AG09319 (cell line): ENCODE measurements at regions not wholly inside any gene's neighbourhood (a gene's known extent, or its start where the extent isn't known, plus 50 kb on each side); places are given as distances from the start of the nearest gene placed in this dataset.

Experiments used
- DNase-seq: peaks from one replicate; pipeline ENCODE4 v3.0.0-alpha.2; 2010; ENCODE audit warnings: low read depth; ENCODE audit errors: extremely low read depth
- TF ChIP-seq, protein P1 (sequence below): IDR thresholded peaks from 2 replicates; pipeline ENCODE4 v1.5.1; 2011; ENCODE audit warnings: low read depth, mild to moderate bottlenecking, inconsistent platforms, low read length, moderate library complexity

DNA sequence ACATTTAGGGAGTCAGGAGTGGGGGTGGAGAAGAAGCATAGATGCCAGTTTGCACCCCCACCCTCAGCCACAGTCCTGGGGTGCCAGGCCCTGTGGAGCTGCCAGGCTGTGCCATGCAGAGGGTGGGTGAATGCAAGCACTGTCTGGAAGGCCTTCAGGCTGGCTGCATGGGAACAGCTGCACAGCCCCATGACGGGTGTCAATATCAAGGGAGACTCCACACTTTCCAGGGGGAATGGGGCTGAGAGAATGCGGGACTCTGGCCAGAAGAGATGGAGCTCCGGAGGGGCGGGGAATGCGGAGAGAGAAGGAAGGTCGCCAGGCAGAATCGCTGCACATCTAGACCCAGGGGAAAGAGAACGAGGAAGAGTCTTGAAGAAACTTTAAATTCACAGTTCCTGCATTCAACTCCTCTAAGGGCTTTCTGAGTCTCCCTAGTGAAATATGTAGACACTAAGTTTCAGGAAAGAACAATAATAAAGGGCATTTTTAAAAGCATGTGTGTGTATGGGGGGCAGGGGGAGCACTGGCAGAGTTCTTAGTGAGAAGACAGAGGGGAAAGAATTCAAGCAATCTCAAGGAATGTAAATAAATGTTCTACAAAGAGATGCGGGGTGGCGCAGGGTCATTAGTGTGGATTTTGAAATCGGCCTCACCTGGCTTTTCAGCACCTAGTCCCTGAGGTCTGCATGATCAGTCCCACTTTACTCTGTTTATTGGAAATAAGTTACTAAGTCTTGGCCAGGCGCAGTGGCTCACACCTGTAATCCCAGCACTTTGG lies 59.1 kb downstream of the BOD1 start:
- DNase-seq, result no peak
- TF ChIP-seq, protein P1, sequence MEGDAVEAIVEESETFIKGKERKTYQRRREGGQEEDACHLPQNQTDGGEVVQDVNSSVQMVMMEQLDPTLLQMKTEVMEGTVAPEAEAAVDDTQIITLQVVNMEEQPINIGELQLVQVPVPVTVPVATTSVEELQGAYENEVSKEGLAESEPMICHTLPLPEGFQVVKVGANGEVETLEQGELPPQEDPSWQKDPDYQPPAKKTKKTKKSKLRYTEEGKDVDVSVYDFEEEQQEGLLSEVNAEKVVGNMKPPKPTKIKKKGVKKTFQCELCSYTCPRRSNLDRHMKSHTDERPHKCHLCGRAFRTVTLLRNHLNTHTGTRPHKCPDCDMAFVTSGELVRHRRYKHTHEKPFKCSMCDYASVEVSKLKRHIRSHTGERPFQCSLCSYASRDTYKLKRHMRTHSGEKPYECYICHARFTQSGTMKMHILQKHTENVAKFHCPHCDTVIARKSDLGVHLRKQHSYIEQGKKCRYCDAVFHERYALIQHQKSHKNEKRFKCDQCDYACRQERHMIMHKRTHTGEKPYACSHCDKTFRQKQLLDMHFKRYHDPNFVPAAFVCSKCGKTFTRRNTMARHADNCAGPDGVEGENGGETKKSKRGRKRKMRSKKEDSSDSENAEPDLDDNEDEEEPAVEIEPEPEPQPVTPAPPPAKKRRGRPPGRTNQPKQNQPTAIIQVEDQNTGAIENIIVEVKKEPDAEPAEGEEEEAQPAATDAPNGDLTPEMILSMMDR, result no peak

DNA sequence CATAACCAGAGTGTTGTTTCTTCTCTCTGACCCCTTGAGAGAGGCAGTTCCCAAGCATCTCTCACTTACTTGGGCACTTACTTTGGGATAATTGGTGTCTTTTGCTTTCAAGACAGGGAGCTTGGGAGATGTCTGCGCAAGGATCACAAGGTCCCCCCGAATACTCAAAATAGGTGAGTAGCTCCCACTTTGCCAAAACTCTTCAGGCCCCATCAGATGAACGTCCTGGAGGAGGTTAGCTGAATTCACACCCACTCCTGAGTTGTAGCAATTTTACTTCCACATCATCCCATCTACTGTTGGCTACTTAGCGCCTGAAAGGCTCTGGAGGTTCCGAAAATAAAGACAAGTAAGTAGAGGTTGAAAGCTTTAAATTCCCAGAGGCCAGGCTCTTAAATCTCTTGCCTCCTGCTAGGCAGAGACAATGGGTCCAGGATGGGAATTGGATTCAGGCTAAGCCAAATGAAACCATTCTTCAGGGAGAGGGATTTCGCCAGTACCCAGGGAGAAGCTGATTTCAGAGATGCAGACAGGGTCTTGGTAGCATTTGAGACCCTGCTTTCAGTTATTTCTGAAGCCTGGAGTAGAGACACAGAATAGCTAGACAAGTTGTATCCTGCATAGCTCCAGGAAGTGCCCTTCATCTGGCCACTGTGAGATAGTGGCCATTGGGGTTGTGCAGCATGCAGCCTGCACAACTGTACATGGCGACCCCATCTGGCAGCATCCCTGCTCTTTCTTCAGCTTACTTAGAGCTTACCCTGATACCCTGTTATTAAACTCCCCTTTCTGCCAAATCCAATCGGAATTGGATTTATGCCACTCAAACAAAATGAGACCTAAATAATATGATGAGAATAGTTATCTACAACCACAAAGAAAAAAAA lies 60.1 kb downstream of the BOD1 start:
- TF ChIP-seq, protein P1, result no peak

DNA sequence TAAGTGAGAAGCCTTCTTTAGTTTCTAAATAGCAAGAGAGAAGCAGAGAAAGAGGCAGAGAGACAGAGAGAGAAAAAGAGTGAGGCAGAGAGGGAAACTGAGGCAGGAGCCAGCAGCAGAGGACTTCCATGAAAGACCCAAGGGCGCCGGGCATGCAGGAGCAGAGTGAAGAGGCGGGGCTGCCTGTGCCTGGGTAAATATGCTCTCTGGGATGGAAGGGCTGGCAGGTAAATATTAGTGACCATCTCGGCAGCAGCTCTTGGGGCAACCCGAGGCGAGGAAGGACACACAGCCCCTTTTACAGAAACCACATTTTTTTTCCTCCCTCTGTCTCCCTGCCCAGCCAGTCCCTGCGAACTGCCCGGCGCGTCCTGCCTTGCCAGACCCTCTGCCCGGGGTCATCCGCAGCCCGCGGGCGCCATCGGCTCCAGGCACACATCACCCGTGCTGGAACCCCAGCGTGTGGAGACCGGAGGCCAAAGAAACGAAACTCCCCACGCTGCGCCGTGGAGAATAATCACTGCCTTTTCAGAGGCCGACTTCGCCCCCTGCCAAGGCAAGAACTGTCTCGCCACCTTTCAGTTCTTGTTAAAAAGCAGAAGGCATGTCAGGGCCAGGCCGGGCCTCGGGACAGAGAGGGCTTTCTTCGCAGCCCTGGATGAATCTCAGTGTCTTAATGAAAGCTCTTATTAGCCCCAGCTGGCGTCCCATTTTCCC lies 61.3 kb downstream of the BOD1 start:
- DNase-seq, result no peak
- TF ChIP-seq, protein P1, result no peak

More for the DNA sequence above, 60.1 kb downstream of the BOD1 start:
- DNase-seq, result no peak

DNA sequence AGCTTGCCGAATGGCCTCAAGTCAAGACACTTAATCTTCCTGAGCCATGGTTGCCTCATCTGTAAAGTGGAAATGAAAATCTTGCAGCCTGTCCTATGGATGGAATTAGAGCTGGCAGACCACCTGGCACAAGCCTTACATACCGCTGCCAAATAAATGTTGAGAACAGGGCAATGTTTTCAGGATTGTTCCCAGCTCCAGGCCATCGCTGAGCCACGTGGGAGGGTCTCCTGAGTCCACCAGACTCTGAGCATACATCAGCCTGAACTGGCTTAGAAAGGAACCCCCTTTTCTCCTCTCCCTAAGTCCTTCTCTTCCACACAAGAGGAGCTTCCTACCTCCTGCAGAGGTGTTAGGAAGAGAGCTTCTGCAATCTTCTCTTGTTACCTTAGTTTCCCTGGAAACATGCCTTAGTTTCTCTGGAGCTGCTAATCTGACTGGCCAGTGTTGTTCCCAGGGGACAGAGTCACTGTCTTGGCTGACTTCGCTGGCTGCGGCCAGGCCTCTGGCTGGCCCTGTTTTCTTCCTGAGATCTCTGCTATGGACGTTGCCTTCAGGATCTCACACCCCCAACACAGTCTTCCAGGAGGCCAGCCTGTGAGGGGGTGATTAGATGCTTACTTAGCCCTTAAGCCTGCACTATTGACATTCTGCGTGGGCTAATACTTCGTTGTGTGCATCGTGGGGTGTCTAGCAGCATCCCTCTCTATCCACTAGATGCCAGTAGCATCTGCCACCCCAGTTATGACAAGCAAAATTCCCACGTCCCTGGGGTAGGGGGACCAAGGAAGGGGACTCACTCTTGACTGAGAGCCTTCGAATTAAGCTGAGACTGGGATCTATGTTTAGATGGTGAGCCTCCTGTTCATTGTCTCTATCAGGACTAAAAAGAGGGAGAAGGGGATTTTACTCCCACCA lies 62.2 kb downstream of the BOD1 start:
- no peak for DNase-seq
- TF ChIP-seq, protein P1, result no peak

DNA sequence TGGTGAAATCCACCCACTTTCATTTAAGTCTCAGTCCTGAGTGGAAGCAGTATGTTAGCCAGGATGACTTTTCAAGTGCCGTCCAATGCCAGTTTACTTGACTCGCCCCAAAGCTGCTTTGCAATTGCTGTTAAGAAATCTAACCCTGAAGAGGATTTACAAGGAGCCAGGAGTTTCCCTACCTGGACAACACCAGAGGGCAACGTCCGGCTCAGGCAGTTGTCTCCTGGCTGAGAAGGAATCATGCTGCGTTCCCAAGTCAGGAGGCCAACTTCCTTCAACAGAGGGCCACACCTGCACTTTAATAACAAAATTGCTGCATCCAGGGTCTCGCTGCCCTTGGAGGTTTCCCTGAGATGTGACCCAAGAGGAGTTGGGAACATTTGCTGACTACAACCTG lies 65.8 kb downstream of the BOD1 start:
- TF ChIP-seq, protein P1, result no peak
- no peak for DNase-seq

DNA sequence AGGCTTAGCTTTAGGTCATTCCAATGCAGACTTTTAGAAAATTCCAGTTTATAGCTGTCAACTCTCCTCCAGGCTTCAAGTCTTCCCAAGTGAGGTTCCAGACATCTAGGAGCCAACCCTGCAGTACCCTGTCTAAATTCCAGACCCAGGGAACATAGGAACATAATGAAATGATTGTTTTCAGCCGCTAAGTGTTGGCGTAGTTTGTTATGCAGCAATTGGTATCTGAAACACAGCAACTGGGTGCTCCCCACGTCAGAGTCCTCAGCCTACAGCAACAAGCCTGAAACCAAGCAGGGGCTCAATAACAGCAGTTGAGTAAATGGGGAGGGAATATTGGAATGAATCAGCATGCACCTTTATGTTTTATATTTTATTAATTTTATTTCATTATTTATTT lies 66.8 kb downstream of the BOD1 start:
- TF ChIP-seq, protein P1, result no peak

More for the DNA sequence above, 66.8 kb downstream of the BOD1 start:
- no peak for DNase-seq
